Spinal cord (tissue), 9 donors: ENCODE measurements at regions not wholly inside any gene's neighbourhood (a gene's known extent, or its start where the extent isn't known, plus 50 kb on each side); places are given as distances from the start of the nearest gene placed in this dataset.
A peak's percentile ranks its signal among the peaks of the same experiment; 100 is the strongest.

Source experiments
- DNase-seq, 6 donors: peaks; one replicate each; pipeline versions ENCODE4 v3.0.0 to v3.0.0-alpha.2; 2013 to 2015; ENCODE audit warnings: low spot score in 6 of 6, low read depth in 4 of 6
- H3K27ac ChIP-seq: one replicate; pipeline ENCODE4 v1.5.1; 2013; ENCODE audit warnings: low read depth, low read length, control low read depth
- H3K27me3 ChIP-seq: one replicate; pipeline ENCODE4 v1.6.1; 2013; ENCODE audit warnings: low read length; ENCODE audit not compliant: control insufficient read depth, insufficient read depth
- H3K36me3 ChIP-seq: one replicate; pipeline ENCODE4 v1.6.1; 2013; ENCODE audit warnings: low read length; ENCODE audit not compliant: control insufficient read depth, insufficient read depth
- H3K4me1 ChIP-seq: one replicate; pipeline ENCODE4 v1.6.1; 2013; ENCODE audit warnings: low read length; ENCODE audit not compliant: control insufficient read depth, insufficient read depth
- H3K4me3 ChIP-seq: one replicate; pipeline ENCODE4 v1.5.1; 2013; ENCODE audit warnings: low read depth, low read length, control low read depth
- H3K9me3 ChIP-seq: one replicate; pipeline ENCODE4 v1.6.1; 2013; ENCODE audit warnings: low read length; ENCODE audit not compliant: control insufficient read depth, insufficient read depth
- WGBS: methylation state at CpG from one replicate; pipeline ENCODE4 v1.1.5; 2013; ENCODE audit warnings: missing lambda C conversion rate; ENCODE audit not compliant: insufficient coverage; 5-methylcytosine and 5-hydroxymethylcytosine counted together
- donor health status: healthy.

DNA sequence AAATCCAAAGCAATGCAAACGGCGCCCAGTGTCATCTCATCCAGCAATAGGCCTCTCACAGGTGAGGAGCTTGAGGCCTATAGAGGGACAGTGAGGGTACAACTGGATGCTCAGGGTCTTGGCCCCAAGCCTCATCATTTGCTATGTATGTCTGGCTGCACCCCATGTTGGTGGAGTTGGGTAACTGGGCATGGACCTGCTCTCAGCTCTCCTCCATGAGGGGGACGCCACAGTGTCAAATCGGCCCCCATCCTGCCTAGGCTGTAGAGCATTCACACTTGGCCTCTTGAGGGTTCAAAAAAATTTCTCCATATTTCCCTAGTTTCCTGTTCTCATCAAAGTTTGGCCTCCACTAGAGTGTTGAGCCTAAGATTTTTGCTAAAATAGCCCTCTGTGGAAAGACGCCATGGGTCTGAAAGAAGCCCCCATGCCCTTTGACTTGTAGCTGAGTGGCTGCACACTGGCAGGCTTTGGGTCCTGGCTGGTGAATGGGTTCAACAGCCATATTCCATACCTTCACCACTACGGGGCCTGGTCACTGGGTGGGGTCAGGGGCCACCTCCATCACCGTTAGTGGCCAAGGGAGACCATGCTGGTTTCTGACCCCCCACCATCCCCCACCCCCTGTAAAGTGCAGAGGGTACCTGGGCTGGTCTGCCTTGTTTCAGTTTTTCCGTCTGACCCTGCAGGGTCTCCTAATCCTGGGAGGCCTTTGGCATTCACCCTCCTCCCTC lies 132.3 kb upstream of the TBX20 start:
- Histone ChIP-seq H3K4me3 (no peak overlapping the region), H3K27me3 (no peaks in the 10 kb centered on the region), H3K27ac (no peak overlapping the region), H3K4me1 (no peaks in the 10 kb centered on the region), H3K36me3 (no peaks in the 10 kb centered on the region), H3K9me3 (no peaks in the 10 kb centered on the region)
- DNase-seq = no peak
- WGBS = 96% methylated on average over 7 of the region's 8 CpGs

DNA sequence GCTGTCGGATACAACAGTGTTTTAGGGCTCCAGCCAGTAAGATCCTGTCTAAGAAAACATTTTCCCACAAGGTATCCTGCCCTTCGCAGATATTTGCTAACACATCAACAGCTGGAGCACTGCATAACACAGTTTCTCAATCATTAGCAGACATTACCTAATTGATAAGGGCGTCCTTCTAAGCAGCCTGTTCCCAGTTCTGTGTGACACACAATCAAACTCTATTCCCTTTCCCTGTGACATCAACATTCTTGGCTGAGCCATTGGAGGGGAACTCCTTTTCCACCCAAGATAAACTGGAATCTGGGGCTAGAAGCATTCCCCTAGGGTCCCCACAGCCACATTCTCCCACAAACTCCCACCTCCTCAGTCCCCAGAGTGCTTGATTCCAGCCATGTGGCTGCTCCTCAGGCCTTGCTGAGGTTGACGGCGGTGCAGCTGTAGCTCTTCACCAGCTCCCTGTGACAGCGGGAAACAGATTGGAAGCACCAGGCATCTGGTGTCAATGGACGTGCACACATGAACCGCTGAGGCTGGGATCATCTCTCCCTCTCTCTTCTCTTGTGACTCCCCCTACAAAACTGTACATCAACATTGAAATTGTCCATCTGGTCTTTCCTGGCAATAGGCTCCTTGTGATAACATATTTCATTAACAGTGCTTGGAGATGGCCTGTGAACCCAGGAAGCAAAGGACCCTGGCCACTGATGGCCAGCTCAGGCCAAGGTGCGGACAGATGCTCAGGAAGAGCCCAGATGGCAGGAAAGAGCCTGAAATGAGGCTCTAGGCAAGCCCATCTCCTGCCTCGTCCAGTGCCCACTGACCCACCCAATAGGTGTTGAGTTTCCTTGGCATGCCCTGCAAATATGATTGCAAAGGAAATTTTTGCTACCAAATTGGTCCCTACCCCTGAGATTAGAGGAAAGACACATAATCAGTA lies 131.1 kb upstream of the TBX20 start:
- Histone ChIP-seq H3K36me3 (no peaks in the 10 kb centered on the region), H3K27ac (no peak overlapping the region), H3K9me3 (no peaks in the 10 kb centered on the region), H3K4me3 (no peak overlapping the region), H3K4me1 (no peaks in the 10 kb centered on the region), H3K27me3 (no peaks in the 10 kb centered on the region)
- DNase-seq = no peak
- WGBS = 94% methylated on average over 9 of the region's 10 CpGs

DNA sequence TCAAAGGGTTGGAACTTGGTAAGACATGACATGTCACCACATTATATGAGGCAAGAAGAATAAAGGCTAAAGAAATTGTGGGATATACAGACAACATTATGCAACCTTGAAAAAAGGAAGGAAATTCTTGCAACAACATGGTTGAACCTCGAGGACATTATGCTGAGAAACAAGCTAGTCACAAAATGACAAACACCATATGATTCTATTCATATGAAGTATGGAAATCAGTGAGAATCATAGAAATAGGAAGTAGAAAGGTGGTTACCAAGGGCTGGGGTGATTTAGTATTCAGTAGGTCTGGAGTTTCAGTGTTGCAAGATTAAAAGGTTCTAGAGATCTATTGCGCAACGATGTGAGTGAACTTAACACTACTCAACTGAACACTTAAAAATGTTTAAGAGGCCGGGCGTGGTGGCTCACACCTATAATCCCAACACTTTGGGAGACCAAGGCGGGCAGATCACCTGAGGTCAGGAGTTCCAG lies 126.9 kb upstream of the TBX20 start:
- Histone ChIP-seq H3K36me3 (no peaks in the 10 kb centered on the region), H3K4me3 (no peak overlapping the region), H3K27me3 (no peaks in the 10 kb centered on the region), H3K4me1 (peaks cover 4% of the 10 kb centered on the region), H3K27ac (no peak overlapping the region), H3K9me3 (no peaks in the 10 kb centered on the region)
- 90% methylated on average over 3 of the region's 6 CpGs for WGBS
- no peak for DNase-seq

DNA sequence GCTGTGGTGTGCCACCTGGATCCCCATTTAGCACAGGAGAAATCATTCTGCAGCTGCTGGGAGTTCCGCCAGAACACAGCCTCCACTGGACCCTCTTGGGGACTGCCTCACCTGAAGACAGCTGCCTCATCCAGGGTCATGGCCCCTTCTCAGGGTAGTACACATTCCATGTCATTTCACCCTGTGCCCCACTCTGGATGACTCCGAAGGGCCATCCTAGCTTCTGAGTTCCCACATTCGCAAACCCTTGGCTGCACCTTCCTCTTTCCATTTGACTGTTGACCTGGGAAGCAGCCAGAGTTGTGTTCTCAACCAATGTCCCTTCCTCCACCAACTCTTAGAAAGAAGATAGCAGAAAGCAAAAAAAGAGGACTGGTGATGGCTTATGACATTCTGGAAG lies 125.6 kb upstream of the TBX20 start:
- DNase-seq = no peak
- Histone ChIP-seq H3K9me3 (no peaks in the 10 kb centered on the region), H3K4me3 (no peak overlapping the region), H3K27ac (no peak overlapping the region), H3K27me3 (no peaks in the 10 kb centered on the region), H3K36me3 (no peaks in the 10 kb centered on the region), H3K4me1 (peaks cover 4% of the 10 kb centered on the region)
- 84% methylated on average over 3 of the region's 3 CpGs for WGBS

DNA sequence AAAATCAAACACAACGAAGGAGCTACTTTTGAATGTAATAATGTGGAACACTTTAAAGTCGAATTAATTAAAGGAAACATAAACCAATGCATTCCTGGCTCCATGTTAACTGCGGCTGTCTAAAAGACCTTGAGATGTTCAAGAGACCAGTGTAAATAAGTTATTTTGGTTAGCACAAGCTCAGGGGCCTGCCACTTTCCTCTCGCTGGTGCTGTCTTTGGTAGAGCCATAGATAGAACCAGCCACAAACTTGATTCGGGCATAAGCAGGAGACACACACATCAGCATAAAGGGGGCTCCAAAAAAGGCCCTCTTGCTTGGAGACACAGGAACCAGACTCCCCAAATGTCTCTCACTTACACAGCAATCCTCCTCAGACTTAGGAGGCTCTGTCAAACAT lies 121.6 kb upstream of the TBX20 start:
- Histone ChIP-seq H3K27ac (no peak overlapping the region), H3K27me3 (no peaks in the 10 kb centered on the region), H3K9me3 (no peaks in the 10 kb centered on the region), H3K36me3 (no peaks in the 10 kb centered on the region), H3K4me1 (peaks cover 4% of the 10 kb centered on the region), H3K4me3 (no peak overlapping the region)
- DNase-seq = no peak
- 100% methylated on average over 3 of the region's 5 CpGs for WGBS

DNA sequence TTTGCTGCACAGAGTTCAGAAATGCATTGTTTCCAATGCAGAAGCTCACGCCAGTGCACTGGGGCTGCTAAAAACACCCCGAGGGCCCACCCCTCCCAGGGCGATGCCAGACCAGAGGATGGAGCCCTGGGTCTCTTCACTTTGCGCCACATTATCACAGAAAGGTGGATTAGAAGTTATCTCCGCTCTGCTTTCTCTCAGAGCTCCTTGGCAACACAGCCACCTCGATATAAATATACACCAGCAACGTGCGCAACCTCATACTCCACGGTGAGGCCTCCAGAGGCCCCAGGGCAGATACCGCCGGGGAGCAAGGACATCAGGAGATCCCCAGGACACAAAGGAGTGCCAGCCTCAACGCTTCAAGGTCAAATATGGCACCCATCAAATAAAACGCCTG lies 121.0 kb upstream of the TBX20 start:
- WGBS = 82% methylated on average over 13 of the region's 13 CpGs
- Histone ChIP-seq H3K36me3 (no peaks in the 10 kb centered on the region), H3K4me1 (peaks cover 4% of the 10 kb centered on the region), H3K4me3 (no peak overlapping the region), H3K27ac (no peak overlapping the region), H3K27me3 (no peaks in the 10 kb centered on the region), H3K9me3 (no peaks in the 10 kb centered on the region)
- DNase-seq = no peak

DNA sequence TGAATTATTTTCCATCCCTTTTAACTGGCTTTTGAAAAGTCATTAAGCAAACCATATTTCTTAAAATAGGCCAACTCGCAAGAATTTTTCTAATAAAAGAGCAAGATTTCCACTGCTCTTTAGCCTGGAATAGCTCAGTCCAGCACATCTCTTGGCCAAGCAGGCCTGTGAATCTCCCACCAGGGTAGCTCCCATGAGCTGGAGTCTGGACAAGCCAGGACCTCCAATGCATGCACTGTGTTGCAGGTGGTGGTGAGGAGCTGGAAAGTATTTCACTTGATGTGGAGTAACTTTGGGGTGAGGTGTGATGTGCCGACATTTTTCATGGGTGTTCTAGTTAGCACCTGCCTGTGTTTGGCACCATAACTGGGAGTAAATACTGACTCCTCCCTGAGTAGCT lies 117.3 kb upstream of the TBX20 start:
- peaks cover 3% of the 10 kb centered on the region for H3K4me1 ChIP-seq
- no peak overlapping the region for H3K4me3 ChIP-seq
- 100% methylated on average over 2 of the region's 2 CpGs for WGBS
- H3K9me3 ChIP-seq = no peaks in the 10 kb centered on the region
- no peaks in the 10 kb centered on the region for H3K36me3 ChIP-seq
- DNase-seq = no peak
- no peaks in the 10 kb centered on the region for H3K27me3 ChIP-seq
- no peak overlapping the region for H3K27ac ChIP-seq

DNA sequence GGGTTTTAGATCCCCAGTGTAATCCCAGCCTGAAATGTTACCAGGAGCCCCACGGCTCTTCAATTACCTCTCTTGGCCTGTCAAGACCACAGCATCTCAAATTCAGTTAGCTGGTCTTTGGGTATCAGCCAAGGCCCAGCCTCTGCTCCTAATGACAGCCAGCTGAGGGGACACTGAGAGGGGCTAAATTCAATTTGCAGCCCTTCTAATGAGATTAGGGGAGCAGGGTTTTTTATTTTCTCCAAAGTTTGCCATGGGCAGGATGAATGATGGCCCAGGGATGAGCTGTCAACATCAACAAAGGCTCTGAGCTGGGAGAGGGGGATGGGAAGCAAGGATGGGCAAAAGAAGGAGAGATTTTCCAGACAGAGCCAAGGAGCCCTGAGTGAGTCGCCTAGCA lies 116.8 kb upstream of the TBX20 start:
- Histone ChIP-seq H3K27ac (no peak overlapping the region), H3K9me3 (no peaks in the 10 kb centered on the region), H3K36me3 (no peaks in the 10 kb centered on the region), H3K4me1 (peaks cover 3% of the 10 kb centered on the region), H3K27me3 (no peaks in the 10 kb centered on the region), H3K4me3 (no peak overlapping the region)
- 45% methylated on average over 2 of the region's 2 CpGs for WGBS
- DNase-seq = no peak

DNA sequence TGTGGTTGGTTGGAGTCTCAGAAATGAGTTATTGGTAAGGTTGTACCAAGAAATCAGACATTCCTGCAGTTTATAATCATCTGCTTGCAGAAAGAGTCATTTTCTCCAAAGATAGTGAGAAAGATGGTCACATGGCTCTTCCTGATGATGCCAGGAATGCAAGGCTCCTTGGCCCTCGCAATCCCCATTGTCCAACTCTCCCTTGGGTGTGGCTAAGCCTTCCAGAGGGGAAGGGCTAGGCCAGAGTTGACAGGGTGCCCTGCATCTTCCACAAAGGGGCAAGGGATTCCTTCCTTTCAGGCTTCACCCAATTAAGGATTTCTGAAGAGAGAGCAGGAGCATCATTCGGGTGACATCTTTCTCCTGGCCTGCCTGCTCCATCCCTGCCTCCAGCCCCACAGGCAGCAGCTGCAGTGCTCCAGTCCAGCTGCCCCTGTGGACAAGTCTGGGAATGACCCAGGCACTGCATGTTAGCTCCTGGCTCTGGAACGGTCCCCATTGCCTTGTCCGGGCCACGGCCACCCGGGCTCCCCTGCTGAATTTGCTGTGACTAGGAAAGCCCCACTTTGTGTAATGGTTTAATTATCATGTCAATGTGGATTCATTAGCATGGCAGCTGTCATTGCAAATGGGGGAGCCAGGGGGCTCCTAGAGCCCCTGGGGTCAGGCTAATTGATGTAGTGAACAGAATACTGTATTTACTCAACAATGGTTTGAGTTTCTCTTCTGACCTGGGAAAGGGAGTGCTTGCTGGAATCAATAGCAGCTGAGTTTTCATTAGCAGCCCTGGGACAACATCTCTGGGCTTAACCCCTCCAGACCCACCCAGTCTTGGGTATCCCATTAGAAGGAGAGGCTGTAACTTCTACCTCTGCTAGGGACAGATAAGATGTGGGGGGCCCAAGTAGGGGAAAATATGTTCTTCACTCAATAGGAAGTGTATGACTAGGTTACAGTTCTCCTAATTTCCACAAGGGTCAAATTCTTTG lies 112.6 kb upstream of the TBX20 start:
- H3K4me1 ChIP-seq = peaks cover 3% of the 10 kb centered on the region
- WGBS = 22% methylated on average over 5 of the region's 6 CpGs
- H3K27me3 ChIP-seq = no peaks in the 10 kb centered on the region
- no peaks in the 10 kb centered on the region for H3K9me3 ChIP-seq
- DNase-seq = peak in 1 of 6 donors; percentile 10
- H3K36me3 ChIP-seq = no peaks in the 10 kb centered on the region
- no peak overlapping the region for H3K4me3 ChIP-seq
- no peak overlapping the region for H3K27ac ChIP-seq
